ENCODE measurements at regions not wholly inside any gene's neighbourhood (a gene's known extent, or its start where the extent isn't known, plus 50 kb on each side); places are given as distances from the start of the nearest gene placed in this dataset.

DNA sequence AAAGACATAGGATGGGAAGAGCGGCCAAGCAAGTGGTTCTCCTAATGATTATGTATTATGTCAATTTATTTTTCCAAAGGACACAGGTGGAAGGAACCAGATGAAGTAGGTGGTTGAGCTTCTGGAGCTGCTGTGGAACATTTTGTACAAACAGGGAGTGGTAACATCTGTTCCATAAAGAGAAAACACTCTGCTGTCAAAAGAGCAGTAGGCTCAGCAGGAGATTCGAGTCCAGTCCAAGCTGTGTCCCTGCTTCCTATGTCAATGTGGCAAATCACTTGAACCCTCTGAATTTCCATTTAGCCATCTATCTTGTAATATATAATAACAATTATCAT lies 448.0 kb upstream of the ANKRD30A start:
- no peak for TF ChIP-seq EZH2 (IDR thresholded peaks at IDR 0.05; ENCODE audit: insufficient read depth, low read length)
- TF ChIP-seq, protein P1, sequence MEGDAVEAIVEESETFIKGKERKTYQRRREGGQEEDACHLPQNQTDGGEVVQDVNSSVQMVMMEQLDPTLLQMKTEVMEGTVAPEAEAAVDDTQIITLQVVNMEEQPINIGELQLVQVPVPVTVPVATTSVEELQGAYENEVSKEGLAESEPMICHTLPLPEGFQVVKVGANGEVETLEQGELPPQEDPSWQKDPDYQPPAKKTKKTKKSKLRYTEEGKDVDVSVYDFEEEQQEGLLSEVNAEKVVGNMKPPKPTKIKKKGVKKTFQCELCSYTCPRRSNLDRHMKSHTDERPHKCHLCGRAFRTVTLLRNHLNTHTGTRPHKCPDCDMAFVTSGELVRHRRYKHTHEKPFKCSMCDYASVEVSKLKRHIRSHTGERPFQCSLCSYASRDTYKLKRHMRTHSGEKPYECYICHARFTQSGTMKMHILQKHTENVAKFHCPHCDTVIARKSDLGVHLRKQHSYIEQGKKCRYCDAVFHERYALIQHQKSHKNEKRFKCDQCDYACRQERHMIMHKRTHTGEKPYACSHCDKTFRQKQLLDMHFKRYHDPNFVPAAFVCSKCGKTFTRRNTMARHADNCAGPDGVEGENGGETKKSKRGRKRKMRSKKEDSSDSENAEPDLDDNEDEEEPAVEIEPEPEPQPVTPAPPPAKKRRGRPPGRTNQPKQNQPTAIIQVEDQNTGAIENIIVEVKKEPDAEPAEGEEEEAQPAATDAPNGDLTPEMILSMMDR (IDR thresholded peaks at IDR 0.05; ENCODE audit: insufficient read depth, low read depth, low read length) = no peak

Measured in astrocyte (in vitro differentiated cells and primary cell).